ENCODE measurements at regions not wholly inside any gene's neighbourhood (a gene's known extent, or its start where the extent isn't known, plus 50 kb on each side); places are given as distances from the start of the nearest gene placed in this dataset.

GRCh38 chr5:131068076-131068475 lies 97.0 kb downstream of the HINT1 start:
- TF ChIP-seq EZH2 (IDR thresholded peaks at IDR 0.05; ENCODE audit: insufficient read depth, poor library complexity, severe bottlenecking) (no peak), EZH2phosphoT487 (IDR thresholded peaks at IDR 0.05; ENCODE audit: insufficient read depth, low read depth) (no peak)

Data from GM23248 (cell line).